Left kidney (tissue), 1 donor: ENCODE measurements at regions not wholly inside any gene's neighbourhood (a gene's known extent, or its start where the extent isn't known, plus 50 kb on each side); places are given as distances from the start of the nearest gene placed in this dataset.

Experiments
- DNase-seq: peaks from one replicate; pipeline ENCODE4 v3.0.0-alpha.2; 2013

- DNase-seq: no peak
Measured at GRCh38 chr1:209229494-209230061, 353.9 kb upstream of the CAMK1G start.

- no peak for DNase-seq
Measured at GRCh38 chr1:209230314-209230713, 353.2 kb upstream of the CAMK1G start.

- DNase-seq: no peak
Measured at GRCh38 chr1:209231476-209232156, 351.9 kb upstream of the CAMK1G start.

GRCh38 chr1:209232197-209232596, 351.3 kb upstream of the CAMK1G start:
- DNase-seq: no peak

DNA sequence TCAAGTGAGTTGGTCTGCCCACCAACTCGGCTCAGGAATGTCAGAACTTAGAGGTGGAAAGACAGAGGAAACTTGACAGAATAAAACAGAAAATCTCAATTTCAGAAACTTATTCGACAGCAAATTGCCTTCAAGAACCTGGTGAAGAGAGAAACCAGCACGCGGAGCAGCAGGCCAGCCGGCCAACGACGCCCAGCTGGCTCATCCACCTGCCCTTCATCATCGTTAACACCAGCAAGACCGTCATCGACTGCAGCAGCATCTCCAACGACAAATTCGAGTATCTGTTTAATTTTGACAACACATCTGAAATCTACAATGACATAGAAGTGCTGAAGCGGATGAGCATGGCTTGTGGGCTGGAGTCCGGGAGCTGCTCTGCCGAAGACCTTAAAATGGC, 350.8 kb upstream of the CAMK1G start:
- DNase-seq: no peak

- DNase-seq: no peak
Measured at GRCh38 chr1:209235166-209235565, 348.3 kb upstream of the CAMK1G start.

DNA sequence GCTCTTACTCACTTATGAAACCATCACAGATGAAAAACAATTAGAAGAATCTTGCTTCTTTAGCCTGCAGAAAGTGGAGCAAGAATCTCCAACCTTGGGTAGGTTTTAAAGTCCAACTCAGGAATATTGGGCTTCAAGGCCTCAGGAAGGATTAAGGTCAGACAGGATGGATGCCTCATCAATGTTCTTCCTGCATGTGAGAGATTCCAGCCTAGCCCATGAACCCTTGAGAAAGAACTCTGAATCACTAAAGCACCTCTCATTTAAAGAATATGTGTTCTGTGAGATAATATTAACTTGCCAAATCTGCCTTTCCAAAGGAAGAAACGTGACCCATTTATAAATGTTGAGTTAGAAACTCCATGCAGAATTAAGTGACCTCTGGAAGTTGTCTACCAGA, 345.2 kb upstream of the CAMK1G start:
- DNase-seq: no peak

DNA sequence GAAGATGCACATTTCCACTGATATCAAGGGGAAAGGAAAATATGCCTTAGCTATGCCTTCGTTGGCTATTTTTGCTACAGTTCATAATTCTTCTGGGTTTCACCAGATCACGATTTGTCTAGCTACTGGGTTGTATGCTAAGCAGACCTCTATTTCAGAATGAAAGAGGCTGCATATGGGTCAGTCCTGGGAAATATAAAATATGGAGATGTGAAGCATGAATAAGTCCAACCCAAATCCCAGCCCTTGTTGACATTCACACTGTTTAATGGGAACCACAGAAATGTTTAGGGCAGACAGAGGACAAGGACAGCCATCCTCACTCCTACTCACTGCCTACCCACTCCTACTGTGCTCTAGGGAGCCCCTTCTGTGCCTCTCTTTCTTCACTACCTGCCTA, 343.2 kb upstream of the CAMK1G start:
- DNase-seq: no peak

DNA sequence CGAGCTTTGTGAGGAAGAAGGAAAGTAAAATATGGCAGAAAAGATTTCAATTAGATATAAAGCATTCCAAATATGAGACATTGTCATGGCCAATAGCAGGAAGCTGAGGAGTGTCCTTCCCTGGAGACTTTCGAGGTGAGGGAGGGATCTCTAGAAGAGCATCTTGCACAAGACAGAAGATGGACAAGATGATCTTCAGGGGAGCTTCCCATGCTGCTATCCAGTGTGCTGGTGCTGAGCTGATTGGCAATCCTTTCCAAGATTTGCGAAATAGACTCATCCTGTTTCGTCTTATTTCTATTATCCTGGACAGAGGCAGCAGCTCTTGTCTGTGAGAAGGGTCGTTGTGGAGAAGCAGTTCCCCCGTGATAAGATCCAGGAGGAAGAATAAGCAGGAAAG, 342.0 kb upstream of the CAMK1G start:
- DNase-seq: no peak

DNA sequence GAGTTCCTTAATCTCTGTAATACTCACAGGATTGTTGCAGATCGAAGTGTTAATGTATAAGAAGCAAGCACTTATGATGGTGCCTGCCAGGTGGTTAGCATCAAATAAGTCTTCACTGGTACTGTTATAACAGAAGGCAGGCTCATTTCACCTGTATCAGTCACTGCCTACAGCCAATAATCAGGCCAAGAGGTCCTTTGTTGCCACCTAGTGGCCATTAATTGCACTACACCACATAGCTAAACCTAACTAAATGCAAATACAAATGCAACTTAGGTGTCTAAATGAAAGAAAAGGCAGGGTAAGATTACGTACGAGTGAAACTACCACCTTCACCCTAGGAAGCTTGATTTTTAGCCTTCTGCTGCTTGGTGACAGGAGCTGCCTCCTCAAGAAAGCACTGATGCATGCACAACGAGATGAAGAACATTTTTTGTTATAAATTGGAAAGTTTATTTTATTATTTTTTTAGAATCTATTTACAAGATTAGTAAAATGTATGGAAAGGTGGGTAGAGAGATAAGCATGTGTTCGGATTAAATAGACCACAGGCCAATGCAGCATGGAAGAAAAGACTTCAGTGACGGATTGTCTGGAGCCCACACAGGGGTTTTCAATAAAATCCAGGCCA, 334.8 kb upstream of the CAMK1G start:
- peak; percentile 72 for DNase-seq

- peak; percentile 21 for DNase-seq
Measured at GRCh38 chr1:209249280-209249670, 334.2 kb upstream of the CAMK1G start.

- no peak for DNase-seq
Measured at GRCh38 chr1:209249785-209250440, 333.6 kb upstream of the CAMK1G start.

DNA sequence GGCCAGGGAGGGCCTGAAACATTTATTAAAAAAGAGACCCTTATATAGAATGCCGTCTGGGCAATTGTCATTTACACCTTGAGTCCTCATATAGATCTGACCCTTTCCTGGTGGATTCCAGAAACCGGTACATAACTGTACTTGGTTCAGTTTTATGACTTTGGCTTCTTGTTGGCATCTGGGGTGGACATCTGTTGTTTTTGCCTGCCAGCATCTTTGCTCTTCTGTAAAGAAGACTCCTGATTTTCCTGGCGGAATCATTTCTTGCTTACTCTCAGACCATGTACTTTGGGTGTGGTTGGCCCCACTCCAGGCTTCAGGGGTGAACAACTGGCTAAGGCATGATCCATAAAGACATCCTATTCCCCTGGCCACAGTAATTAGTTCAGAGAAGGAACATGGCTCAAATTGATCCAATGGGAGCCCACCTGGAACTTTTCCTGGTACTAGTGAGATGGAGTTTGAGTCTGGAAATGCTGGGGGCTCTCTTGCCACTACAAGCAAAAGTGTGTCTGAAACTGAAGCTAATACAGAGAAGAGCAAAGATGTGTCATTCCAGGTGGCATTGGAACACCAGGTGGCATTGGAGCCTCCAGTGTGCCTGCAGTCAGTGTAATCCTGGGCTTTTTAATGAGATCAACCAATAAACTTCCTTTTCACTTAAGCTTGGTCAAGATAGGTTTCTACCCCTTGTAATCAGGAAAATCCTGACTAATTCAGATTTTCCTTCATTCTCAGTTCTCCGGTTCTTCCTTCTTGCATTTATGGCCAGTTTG, 332.5 kb upstream of the CAMK1G start:
- DNase-seq: no peak

- DNase-seq: no peak
Measured at GRCh38 chr1:209256766-209257350, 326.7 kb upstream of the CAMK1G start.

DNA sequence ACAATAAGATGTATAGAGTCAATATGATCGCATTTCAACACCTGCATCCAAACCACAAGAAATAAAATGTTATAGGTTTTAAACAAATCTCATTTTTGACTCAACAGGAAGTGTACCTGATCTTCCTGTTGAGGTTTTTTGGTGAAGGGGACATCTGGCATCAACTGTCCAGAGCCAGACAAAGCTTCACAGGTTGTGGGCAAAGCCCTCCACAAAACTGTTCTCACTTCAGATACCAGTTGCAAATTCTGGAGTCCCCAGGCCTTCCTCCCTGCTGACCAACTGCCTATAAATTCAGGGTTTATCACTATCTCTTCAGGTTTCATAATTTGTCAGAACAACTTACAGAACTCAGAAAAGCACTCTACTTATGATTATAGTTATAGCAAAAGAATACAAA, 326.1 kb upstream of the CAMK1G start:
- no peak for DNase-seq

- no peak for DNase-seq
Measured at GRCh38 chr1:209260136-209260535, 323.4 kb upstream of the CAMK1G start.

- DNase-seq: no peak
Measured at GRCh38 chr1:209262631-209263030, 320.9 kb upstream of the CAMK1G start.

GRCh38 chr1:209265301-209265700, 318.2 kb upstream of the CAMK1G start:
- no peak for DNase-seq

DNA sequence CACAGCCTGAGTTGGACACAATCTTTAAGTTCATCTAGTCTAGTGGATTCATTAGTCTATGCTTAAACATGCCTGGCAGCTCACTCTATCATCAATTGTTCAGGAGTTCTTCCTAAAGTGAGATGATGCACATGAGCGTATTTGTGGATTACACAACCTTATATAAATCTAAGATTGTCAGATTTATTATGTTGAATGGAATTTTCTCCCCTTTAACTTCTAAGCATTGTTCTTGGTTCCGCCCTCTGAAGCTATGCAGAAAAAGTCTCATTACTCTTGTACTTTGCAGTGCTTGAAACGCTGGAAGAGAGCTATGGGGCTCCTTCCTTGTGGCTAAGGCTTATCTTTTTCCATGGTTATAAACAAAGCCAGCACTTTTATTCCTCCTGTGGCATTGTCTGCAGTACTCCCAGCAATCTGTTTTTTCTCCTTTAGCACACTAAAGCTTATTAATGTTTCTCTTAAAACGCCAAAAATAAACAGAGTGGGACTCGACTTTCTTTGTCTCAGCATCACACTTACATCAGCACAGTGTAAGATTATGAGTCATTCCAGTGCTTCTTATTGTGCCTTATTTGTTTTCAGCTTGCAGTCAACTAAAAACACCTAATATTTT, 316.8 kb upstream of the CAMK1G start:
- DNase-seq: no peak

- DNase-seq: no peak
Measured at GRCh38 chr1:209267968-209268367, 315.5 kb upstream of the CAMK1G start.

GRCh38 chr1:209268479-209268878, 315.0 kb upstream of the CAMK1G start:
- DNase-seq: no peak

DNA sequence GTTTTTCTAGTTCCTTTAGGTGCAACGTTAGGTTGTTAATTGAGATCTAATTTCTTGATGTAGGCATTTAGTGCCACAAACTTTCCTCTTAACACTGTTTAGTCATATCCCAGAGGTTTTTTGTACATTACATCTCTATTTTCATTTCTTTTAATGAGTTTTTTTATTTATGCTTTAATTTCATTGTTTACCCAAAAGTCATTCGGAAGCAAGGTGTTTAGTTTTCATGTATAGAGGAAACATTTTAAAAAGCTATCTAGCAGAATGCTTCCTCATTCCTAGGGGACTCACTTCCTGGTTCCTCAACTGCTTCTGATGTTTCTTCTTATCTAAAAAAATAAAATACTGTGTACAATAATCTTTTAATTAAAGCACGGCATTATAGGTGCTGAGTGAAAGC, 307.2 kb upstream of the CAMK1G start:
- DNase-seq: no peak
